Activated naive CD4-positive, alpha-beta T cell treated with anti-CD3 and anti-CD28 coated beads, Interleukin-2, amount 10 ng/mL, durations not matched to agents 7 days and 5 days (primary cell): ENCODE measurements at regions not wholly inside any gene's neighbourhood (a gene's known extent, or its start where the extent isn't known, plus 50 kb on each side); places are given as distances from the start of the nearest gene placed in this dataset.

Experiments
- CTCF ChIA-PET: fragments of 350-600 bp; sonication (Branson Sonifier 250); formaldehyde crosslinking; loops from one replicate; lab custom pipeline; 2021; ENCODE audit warnings: antibody characterized with exemption; lab: Charles Lee
- DNase-seq: peaks from one replicate; pipeline ENCODE4 v3.0.0-alpha.2; 2020
- H3K27ac Mint-ChIP-seq: one replicate; pipeline ENCODE4 v1.8.0; 2021; ENCODE audit warnings: mild to moderate bottlenecking, moderate library complexity, mixed read lengths
- H3K27me3 Mint-ChIP-seq: one replicate; pipeline ENCODE4 v1.8.0; 2021; ENCODE audit warnings: mild to moderate bottlenecking, mixed read lengths
- H3K36me3 Mint-ChIP-seq: one replicate; pipeline ENCODE4 v1.8.0; 2021; ENCODE audit warnings: mixed read lengths
- H3K4me1 Mint-ChIP-seq: one replicate; pipeline ENCODE4 v1.8.0; 2021; ENCODE audit warnings: mixed read lengths
- H3K4me3 Mint-ChIP-seq: one replicate; pipeline ENCODE4 v1.8.0; 2021; ENCODE audit warnings: mild to moderate bottlenecking, moderate library complexity, mixed read lengths
- H3K9me3 Mint-ChIP-seq: one replicate; pipeline ENCODE4 v1.8.0; 2021; ENCODE audit warnings: mixed read lengths

- Mint-ChIP-seq H3K27me3 (peaks cover 52% of the 10 kb centered on the region), H3K4me3 (no peak overlapping the region), H3K36me3 (no peaks in the 10 kb centered on the region), H3K9me3 (no peaks in the 10 kb centered on the region), H3K4me1 (peaks cover 18% of the 10 kb centered on the region), H3K27ac (no peak overlapping the region)
- no peak for DNase-seq
- CTCF ChIA-PET = interaction anchor here (1.6 kb wide), 1 partner anchor 12 kb away, joined by 4 read pairs; no protein-coding TSS in a partner anchor
Measured at GRCh38 chr10:69729326-69730048, 72.2 kb upstream of the COL13A1 start.

- CTCF ChIA-PET = interaction anchor here (0.6 to 1.6 kb wide), 2 partner anchors 13 to 18 kb away, joined by 4 read pairs; no protein-coding TSS in a partner anchor
- Mint-ChIP-seq H3K27ac (no peak overlapping the region), H3K27me3 (peaks cover 49% of the 10 kb centered on the region), H3K36me3 (no peaks in the 10 kb centered on the region), H3K4me1 (peaks cover 26% of the 10 kb centered on the region), H3K4me3 (no peak overlapping the region), H3K9me3 (no peaks in the 10 kb centered on the region)
- no peak for DNase-seq
Measured at GRCh38 chr10:69730251-69731156, 71.2 kb upstream of the COL13A1 start.

GRCh38 chr10:69731184-69731583, 70.5 kb upstream of the COL13A1 start:
- Mint-ChIP-seq H3K27ac (no peak overlapping the region), H3K4me3 (no peak overlapping the region), H3K9me3 (no peaks in the 10 kb centered on the region), H3K4me1 (peaks cover 30% of the 10 kb centered on the region), H3K27me3 (peaks cover 51% of the 10 kb centered on the region), H3K36me3 (no peaks in the 10 kb centered on the region)
- CTCF ChIA-PET = no interaction called here
- no peak for DNase-seq

- DNase-seq = no peak
- Mint-ChIP-seq H3K9me3 (no peaks in the 10 kb centered on the region), H3K27ac (no peak overlapping the region), H3K4me1 (peaks cover 30% of the 10 kb centered on the region), H3K36me3 (no peaks in the 10 kb centered on the region), H3K4me3 (no peak overlapping the region), H3K27me3 (peaks cover 48% of the 10 kb centered on the region)
- CTCF ChIA-PET = no interaction called here
Measured at GRCh38 chr10:69731698-69732097, 70.0 kb upstream of the COL13A1 start.

- Mint-ChIP-seq H3K27ac (no peak overlapping the region), H3K27me3 (peaks cover 50% of the 10 kb centered on the region), H3K36me3 (no peaks in the 10 kb centered on the region), H3K4me3 (no peak overlapping the region), H3K9me3 (no peaks in the 10 kb centered on the region), H3K4me1 (peaks cover 30% of the 10 kb centered on the region)
- CTCF ChIA-PET = no interaction called here
- no peak for DNase-seq
Measured at GRCh38 chr10:69732147-69732825, 69.4 kb upstream of the COL13A1 start.

GRCh38 chr10:69732826-69733150, 68.9 kb upstream of the COL13A1 start:
- no peak overlapping the region for H3K27ac Mint-ChIP-seq
- peaks cover 30% of the 10 kb centered on the region for H3K4me1 Mint-ChIP-seq
- no peaks in the 10 kb centered on the region for H3K9me3 Mint-ChIP-seq
- DNase-seq = no peak
- H3K4me3 Mint-ChIP-seq = no peak overlapping the region
- CTCF ChIA-PET = no interaction called here
- peaks cover 55% of the 10 kb centered on the region for H3K27me3 Mint-ChIP-seq
- H3K36me3 Mint-ChIP-seq = no peaks in the 10 kb centered on the region

GRCh38 chr10:69733791-69734261, 67.9 kb upstream of the COL13A1 start:
- Mint-ChIP-seq H3K27me3 (peaks cover 55% of the 10 kb centered on the region), H3K9me3 (no peaks in the 10 kb centered on the region)
- CTCF ChIA-PET = interaction anchor here (1.3 kb wide), 1 partner anchor 9 kb away, joined by 4 read pairs; no protein-coding TSS in a partner anchor

GRCh38 chr10:69734416-69734796, 67.3 kb upstream of the COL13A1 start:
- Mint-ChIP-seq H3K4me3 (no peak overlapping the region), H3K27me3 (peaks cover 58% of the 10 kb centered on the region), H3K36me3 (no peaks in the 10 kb centered on the region), H3K9me3 (no peaks in the 10 kb centered on the region), H3K27ac (no peak overlapping the region), H3K4me1 (peaks cover 22% of the 10 kb centered on the region)
- no peak for DNase-seq
- CTCF ChIA-PET = interaction anchor here (1.3 kb wide), 1 partner anchor 9 kb away, joined by 4 read pairs; no protein-coding TSS in a partner anchor

More at GRCh38 chr10:69733791-69734261, 67.9 kb upstream of the COL13A1 start:
- DNase-seq = no peak
- Mint-ChIP-seq H3K4me3 (no peak overlapping the region), H3K4me1 (peaks cover 22% of the 10 kb centered on the region), H3K27ac (no peak overlapping the region), H3K36me3 (no peaks in the 10 kb centered on the region)

- H3K27ac Mint-ChIP-seq = no peak overlapping the region
- H3K4me1 Mint-ChIP-seq = peaks cover 22% of the 10 kb centered on the region
- no peak overlapping the region for H3K4me3 Mint-ChIP-seq
- H3K27me3 Mint-ChIP-seq = peaks cover 56% of the 10 kb centered on the region
- H3K36me3 Mint-ChIP-seq = no peaks in the 10 kb centered on the region
- no peaks in the 10 kb centered on the region for H3K9me3 Mint-ChIP-seq
- DNase-seq = peak; percentile 35
- CTCF ChIA-PET = interaction anchor here (2.2 kb wide), 1 partner anchor 19 kb away, joined by 6 read pairs; no protein-coding TSS in a partner anchor
Measured at GRCh38 chr10:69734797-69735468, 66.8 kb upstream of the COL13A1 start.

- DNase-seq = no peak
- Mint-ChIP-seq H3K4me3 (no peak overlapping the region), H3K4me1 (peaks cover 22% of the 10 kb centered on the region), H3K27me3 (peaks cover 66% of the 10 kb centered on the region), H3K9me3 (no peaks in the 10 kb centered on the region), H3K36me3 (no peaks in the 10 kb centered on the region), H3K27ac (peak overlapping the region; percentile 62)
- CTCF ChIA-PET = interaction anchor here (1.0 to 2.2 kb wide), 3 partner anchors 21 to 179 kb away, joined by 3 to 6 read pairs (median 4); no protein-coding TSS in a partner anchor
Measured at GRCh38 chr10:69736886-69737641, 64.6 kb upstream of the COL13A1 start.

- Mint-ChIP-seq H3K4me1 (peaks cover 22% of the 10 kb centered on the region), H3K36me3 (no peaks in the 10 kb centered on the region), H3K4me3 (no peak overlapping the region), H3K27me3 (peaks cover 57% of the 10 kb centered on the region), H3K9me3 (no peaks in the 10 kb centered on the region), H3K27ac (no peak overlapping the region)
- no peak for DNase-seq
- CTCF ChIA-PET = no interaction called here
Measured at GRCh38 chr10:69738071-69738470, 63.6 kb upstream of the COL13A1 start.

- peaks cover 63% of the 10 kb centered on the region for H3K27me3 Mint-ChIP-seq
- CTCF ChIA-PET = no interaction called here
- H3K9me3 Mint-ChIP-seq = no peaks in the 10 kb centered on the region
- H3K36me3 Mint-ChIP-seq = no peaks in the 10 kb centered on the region
- no peak overlapping the region for H3K4me3 Mint-ChIP-seq
- DNase-seq = no peak
- H3K4me1 Mint-ChIP-seq = peaks cover 18% of the 10 kb centered on the region
- H3K27ac Mint-ChIP-seq = no peak overlapping the region
Measured at GRCh38 chr10:69738858-69739435, 62.8 kb upstream of the COL13A1 start.

- H3K27me3 Mint-ChIP-seq = peaks cover 70% of the 10 kb centered on the region
- H3K27ac Mint-ChIP-seq = no peak overlapping the region
- CTCF ChIA-PET = no interaction called here
- no peak for DNase-seq
- H3K9me3 Mint-ChIP-seq = no peaks in the 10 kb centered on the region
- no peaks in the 10 kb centered on the region for H3K36me3 Mint-ChIP-seq
- H3K4me3 Mint-ChIP-seq = no peak overlapping the region
- peaks cover 11% of the 10 kb centered on the region for H3K4me1 Mint-ChIP-seq
Measured at GRCh38 chr10:69739634-69740033, 62.1 kb upstream of the COL13A1 start.
